ENCODE measurements at regions not wholly inside any gene's neighbourhood (a gene's known extent, or its start where the extent isn't known, plus 50 kb on each side); places are given as distances from the start of the nearest gene placed in this dataset.

- TF ChIP-seq POLR2AphosphoS5 (IDR thresholded peaks at IDR 0.05): no peak
- no peak for TF ChIP-seq CTCF (IDR thresholded peaks at IDR 0.05; ENCODE audit: poor library complexity, severe bottlenecking)
- TF ChIP-seq REST (IDR thresholded peaks at IDR 0.05; ENCODE audit: borderline replicate concordance): no peak
- no peak for TF ChIP-seq EP300 (conservative IDR thresholded peaks at IDR 0.05; ENCODE audit: poor library complexity, severe bottlenecking)
These were observed 257.0 kb upstream of the SDK2 start for GRCh38 chr17:73901249-73901648.

Measured in neural cell (in vitro differentiated cells).